Lower lobe of right lung (tissue), 2 donors: ENCODE measurements at regions not wholly inside any gene's neighbourhood (a gene's known extent, or its start where the extent isn't known, plus 50 kb on each side); places are given as distances from the start of the nearest gene placed in this dataset.

Source experiments
- ATAC-seq, 2 donors: fragments of 200-7000 bp; cut with Tn5 transposase; one replicate each; pipeline ENCODE4 v1.9.1; 2020 to 2022; ENCODE audit warnings: mild to moderate bottlenecking in 2 of 2, moderate library complexity in 2 of 2
- DNase-seq: peaks from one replicate; pipeline ENCODE4 v3.0.0-alpha.2; 2020
- H3K27ac ChIP-seq: fragments of 200-600 bp; one replicate; pipeline ENCODE4 v1.8.0; 2022
- H3K27me3 ChIP-seq: fragments of 200-600 bp; one replicate; pipeline ENCODE4 v1.8.0; 2022; ENCODE audit warnings: low read depth
- H3K36me3 ChIP-seq: fragments of 200-600 bp; one replicate; pipeline ENCODE4 v1.8.0; 2022; ENCODE audit warnings: mild to moderate bottlenecking
- H3K4me1 ChIP-seq: fragments of 200-600 bp; one replicate; pipeline ENCODE4 v1.8.0; 2022
- H3K4me3 ChIP-seq: fragments of 200-600 bp; one replicate; pipeline ENCODE4 v1.8.0; 2022; ENCODE audit warnings: mild to moderate bottlenecking
- H3K9me3 ChIP-seq: fragments of 200-600 bp; one replicate; pipeline ENCODE4 v1.8.0; 2022
- intact Hi-C: fragments of 100-400 bp; cut with DNase I; formaldehyde crosslinking; loops from one replicate; pipeline ENCODE4 v1.11.0; 2022
- TF ChIP-seq, protein P1 (sequence below): fragments of 200-600 bp; IDR thresholded peaks from one replicate; pipeline ENCODE4 v1.8.0; 2022; ENCODE audit warnings: antibody characterized with exemption, mild to moderate bottlenecking
- donor health status: DM: no; HTN: yes; CAD: no; lungs with severe emphysema.

DNA sequence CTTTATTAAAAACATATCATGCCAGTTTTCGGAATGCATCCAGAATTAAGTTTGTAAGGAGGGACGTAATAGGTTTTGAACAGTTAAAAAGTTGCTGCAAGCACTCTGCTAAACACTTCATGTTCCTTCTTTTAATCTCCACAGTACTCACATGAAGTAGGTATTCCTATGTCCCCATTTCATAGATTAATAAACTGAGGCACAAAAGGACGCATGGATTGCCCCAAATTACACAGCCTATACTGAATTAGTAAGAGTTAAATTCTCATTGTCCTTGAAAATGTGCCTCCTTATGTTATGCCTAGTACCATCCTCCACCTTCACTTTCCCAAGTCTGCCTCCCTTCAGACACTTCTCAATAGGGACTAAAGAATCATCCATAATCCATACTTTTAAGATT, 358.9 kb upstream of the ATP5MC3 start:
- Histone ChIP-seq H3K36me3 (no peaks in the 10 kb centered on the region), H3K27me3 (no peaks in the 10 kb centered on the region), H3K9me3 (peaks cover 12% of the 10 kb centered on the region), H3K4me1 (no peaks in the 10 kb centered on the region), H3K4me3 (no peak overlapping the region), H3K27ac (no peak overlapping the region)
- TF ChIP-seq, protein P1, sequence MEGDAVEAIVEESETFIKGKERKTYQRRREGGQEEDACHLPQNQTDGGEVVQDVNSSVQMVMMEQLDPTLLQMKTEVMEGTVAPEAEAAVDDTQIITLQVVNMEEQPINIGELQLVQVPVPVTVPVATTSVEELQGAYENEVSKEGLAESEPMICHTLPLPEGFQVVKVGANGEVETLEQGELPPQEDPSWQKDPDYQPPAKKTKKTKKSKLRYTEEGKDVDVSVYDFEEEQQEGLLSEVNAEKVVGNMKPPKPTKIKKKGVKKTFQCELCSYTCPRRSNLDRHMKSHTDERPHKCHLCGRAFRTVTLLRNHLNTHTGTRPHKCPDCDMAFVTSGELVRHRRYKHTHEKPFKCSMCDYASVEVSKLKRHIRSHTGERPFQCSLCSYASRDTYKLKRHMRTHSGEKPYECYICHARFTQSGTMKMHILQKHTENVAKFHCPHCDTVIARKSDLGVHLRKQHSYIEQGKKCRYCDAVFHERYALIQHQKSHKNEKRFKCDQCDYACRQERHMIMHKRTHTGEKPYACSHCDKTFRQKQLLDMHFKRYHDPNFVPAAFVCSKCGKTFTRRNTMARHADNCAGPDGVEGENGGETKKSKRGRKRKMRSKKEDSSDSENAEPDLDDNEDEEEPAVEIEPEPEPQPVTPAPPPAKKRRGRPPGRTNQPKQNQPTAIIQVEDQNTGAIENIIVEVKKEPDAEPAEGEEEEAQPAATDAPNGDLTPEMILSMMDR: no peak
- no peak for ATAC-seq
- intact Hi-C loops: no loop called here
- DNase-seq: no peak

DNA sequence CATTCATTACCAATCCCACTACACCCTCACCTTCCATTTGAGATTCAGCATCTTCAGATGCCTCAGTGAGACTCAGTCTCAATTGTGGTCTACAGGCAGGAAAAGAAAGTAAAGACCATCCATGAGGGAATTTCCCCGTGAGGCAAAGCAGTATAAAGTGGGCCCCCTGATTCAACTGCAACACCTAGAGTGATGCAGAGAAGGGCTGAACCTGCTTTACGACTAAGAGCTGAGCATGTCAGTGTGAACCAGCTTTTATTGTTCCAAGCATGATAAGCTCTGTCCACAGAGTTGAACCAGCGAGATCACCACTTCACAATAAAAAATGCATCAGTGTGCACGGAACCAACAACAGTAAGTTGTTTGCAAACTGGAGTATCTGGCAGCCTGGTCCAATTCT, 357.6 kb upstream of the ATP5MC3 start:
- no peak for ATAC-seq
- no peaks in the 10 kb centered on the region for H3K4me1 ChIP-seq
- TF ChIP-seq, protein P1: no peak

DNA sequence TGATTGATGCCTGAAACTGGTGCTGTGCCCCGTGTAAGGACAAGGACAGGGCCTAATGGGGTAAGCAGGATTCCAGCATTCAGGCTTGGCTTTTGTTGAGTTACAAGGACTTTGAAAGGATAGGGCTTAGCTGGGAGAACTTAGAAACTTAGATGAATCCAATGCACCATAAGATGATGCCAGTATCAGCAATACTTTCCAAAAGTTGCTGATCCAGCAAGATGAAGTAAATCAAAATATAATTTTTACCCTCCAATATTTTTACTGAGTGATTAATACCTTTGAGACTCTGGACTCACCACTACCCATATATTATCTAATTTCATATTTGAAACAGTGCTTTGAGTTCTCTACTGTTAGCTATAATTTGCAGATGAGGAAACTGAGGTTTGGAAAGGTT, 354.5 kb upstream of the ATP5MC3 start:
- TF ChIP-seq, protein P1: no peak
- intact Hi-C loops: no loop called here
- Histone ChIP-seq H3K36me3 (no peaks in the 10 kb centered on the region), H3K4me3 (no peak overlapping the region), H3K9me3 (no peaks in the 10 kb centered on the region), H3K4me1 (no peaks in the 10 kb centered on the region), H3K27ac (no peak overlapping the region), H3K27me3 (no peaks in the 10 kb centered on the region)
- DNase-seq (no peak), ATAC-seq (no peak)

More for the DNA sequence above, 357.6 kb upstream of the ATP5MC3 start:
- no peaks in the 10 kb centered on the region for H3K36me3 ChIP-seq
- H3K27me3 ChIP-seq: no peaks in the 10 kb centered on the region
- H3K27ac ChIP-seq: no peak overlapping the region
- no peak overlapping the region for H3K4me3 ChIP-seq
- DNase-seq: no peak
- H3K9me3 ChIP-seq: peaks cover 12% of the 10 kb centered on the region
- intact Hi-C loops: no loop called here

DNA sequence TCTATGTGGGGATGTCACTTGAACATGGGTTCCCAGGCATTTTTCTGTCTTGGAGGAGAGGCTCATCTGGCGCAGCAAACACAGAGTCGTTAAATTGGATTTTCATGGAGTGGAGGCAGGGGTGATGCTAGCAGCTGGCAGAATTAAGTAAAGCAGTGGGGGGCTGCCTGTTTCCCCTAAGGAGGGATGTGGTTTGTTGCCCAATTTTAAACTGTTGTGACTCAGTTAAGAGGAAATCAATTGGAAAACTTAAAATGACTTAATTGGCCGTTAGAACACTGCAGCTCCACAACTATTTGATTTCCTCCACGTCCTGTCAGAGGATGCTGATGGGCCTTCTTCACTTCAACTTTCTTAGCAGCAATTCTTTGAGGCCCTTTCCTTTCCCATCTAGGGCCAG, 354.1 kb upstream of the ATP5MC3 start:
- H3K4me1 ChIP-seq: no peaks in the 10 kb centered on the region
- H3K27ac ChIP-seq: no peak overlapping the region
- intact Hi-C loops: no loop called here
- DNase-seq: no peak
- H3K27me3 ChIP-seq: no peaks in the 10 kb centered on the region
- TF ChIP-seq, protein P1: no peak
- ATAC-seq: no peak
- no peaks in the 10 kb centered on the region for H3K9me3 ChIP-seq
- no peaks in the 10 kb centered on the region for H3K36me3 ChIP-seq
- no peak overlapping the region for H3K4me3 ChIP-seq

DNA sequence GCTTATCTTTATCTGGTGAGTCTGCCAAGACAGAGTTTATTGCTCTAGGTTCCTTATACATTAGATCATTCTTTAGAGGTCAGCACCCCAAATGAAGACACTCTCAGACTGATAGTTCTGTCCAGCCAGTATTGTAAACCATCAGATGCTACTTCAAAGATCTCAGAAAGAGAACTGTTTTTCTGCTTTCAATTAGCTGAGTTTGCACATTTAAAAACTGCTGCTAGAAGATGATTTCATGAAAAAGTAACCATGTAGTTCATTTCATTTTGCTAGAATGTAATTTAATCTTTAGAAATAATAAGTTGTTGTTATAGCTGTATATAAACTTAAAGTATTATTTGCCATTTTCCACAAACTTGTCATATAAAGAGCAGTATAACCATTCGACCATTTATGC, 344.5 kb upstream of the ATP5MC3 start:
- TF ChIP-seq, protein P1: no peak
- intact Hi-C loops: no loop called here
- H3K27ac ChIP-seq: no peak overlapping the region
- H3K4me1 ChIP-seq: no peaks in the 10 kb centered on the region
- H3K9me3 ChIP-seq: no peaks in the 10 kb centered on the region
- H3K4me3 ChIP-seq: no peak overlapping the region
- DNase-seq (no peak), ATAC-seq (no peak)
- H3K27me3 ChIP-seq: no peaks in the 10 kb centered on the region
- H3K36me3 ChIP-seq: no peaks in the 10 kb centered on the region

DNA sequence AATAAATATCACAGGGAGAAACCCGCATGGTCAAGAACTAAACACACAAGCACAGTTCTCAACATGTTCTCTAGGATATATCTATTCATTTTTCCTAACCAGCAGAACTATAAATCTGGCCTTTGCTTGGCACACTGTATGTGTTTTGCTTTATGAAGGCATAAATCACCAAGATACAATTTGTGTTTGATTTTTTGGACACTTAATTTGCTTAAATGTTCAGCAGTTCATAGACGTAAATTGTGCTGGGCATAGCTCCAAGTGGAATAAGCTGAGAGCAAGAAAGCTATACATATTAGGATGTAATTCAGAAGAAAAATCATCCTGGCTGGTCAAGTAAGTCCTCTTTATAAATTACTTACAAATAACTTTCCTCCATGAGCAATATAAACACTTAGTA, 341.5 kb upstream of the ATP5MC3 start:
- Histone ChIP-seq H3K27ac (no peak overlapping the region), H3K4me3 (no peak overlapping the region), H3K27me3 (no peaks in the 10 kb centered on the region), H3K9me3 (no peaks in the 10 kb centered on the region), H3K4me1 (no peaks in the 10 kb centered on the region), H3K36me3 (no peaks in the 10 kb centered on the region)
- no peak for DNase-seq
- TF ChIP-seq, protein P1: no peak
- intact Hi-C loops: no loop called here
- ATAC-seq: no peak
